T-cell (primary cell): ENCODE measurements at regions not wholly inside any gene's neighbourhood (a gene's known extent, or its start where the extent isn't known, plus 50 kb on each side); places are given as distances from the start of the nearest gene placed in this dataset.

Experiments
- ATAC-seq, 4 experiments: fragments of 200-7000 bp in 3 of 4; fragments of 150-1000 bp in 1 of 4; cut with Tn5 transposase; replicated peaks in 1 of 4; 1 replicate in 3 of 4; 2 replicates in 1 of 4; pipeline ENCODE4 v1.10.0; 2021; ENCODE audit warnings: moderate library complexity in 3 of 4, mild to moderate bottlenecking in 2 of 4, moderate number of reproducible peaks in 1 of 4
- CTCF ChIA-PET, 2 donors: fragments of 300-600 bp; sonication (Branson Sonifier 250); formaldehyde crosslinking; loops; one replicate each; lab custom pipeline; 2022; ENCODE audit warnings: antibody characterized with exemption in 2 of 2; lab: Charles Lee
- POLR2A ChIA-PET, 2 donors: fragments of 300-600 bp; sonication (Branson Sonifier 250); formaldehyde crosslinking; loops; one replicate each; lab custom pipeline; 2022; ENCODE audit warnings: antibody characterized with exemption in 2 of 2; lab: Charles Lee
- DNase-seq, 35 experiments: peaks; one replicate each; pipeline versions ENCODE4 v3.0.0 to v3.0.0-alpha.2; 2013 to 2023
- H3K27ac ChIP-seq: one replicate; pipeline ENCODE4 v1.5.1; 2013; ENCODE audit warnings: low read length
- H3K27me3 ChIP-seq, 2 experiments: replicated peaks in 1 of 2; 1 replicate in 1 of 2; 2 replicates in 1 of 2; pipeline versions ENCODE4 v1.6.1 to v1.7.0; 2013; ENCODE audit warnings: low read length in 1 of 2, mixed read lengths in 1 of 2; ENCODE audit not compliant: control insufficient read depth in 2 of 2, insufficient read depth in 2 of 2; ENCODE audit errors: extremely low read depth in 1 of 2
- H3K36me3 ChIP-seq, 2 donors: 1 replicate in 1 of 2; 2 replicates in 1 of 2; pipeline versions ENCODE4 v1.6.1 to v1.7.0; 2013; ENCODE audit warnings: low read length in 1 of 2; ENCODE audit not compliant: control insufficient read depth in 2 of 2, insufficient read depth in 1 of 2; ENCODE audit errors: extremely low read depth in 1 of 2
- H3K4me1 ChIP-seq, 2 experiments: 1 replicate in 1 of 2; 2 replicates in 1 of 2; pipeline versions ENCODE4 v1.6.1 to v1.7.0; 2013; ENCODE audit warnings: low read length in 2 of 2, mixed read lengths in 1 of 2; ENCODE audit not compliant: insufficient read depth in 2 of 2, control insufficient read depth in 1 of 2; ENCODE audit errors: extremely low read depth in 1 of 2
- H3K4me3 ChIP-seq, 2 donors: 1 replicate in 1 of 2; 2 replicates in 1 of 2; pipeline versions ENCODE4 v1.5.1 to v1.7.0; 2013; ENCODE audit warnings: mild to moderate bottlenecking in 2 of 2, low read length in 1 of 2, moderate library complexity in 1 of 2; ENCODE audit not compliant: control insufficient read depth in 1 of 2; ENCODE audit errors: extremely low read depth in 1 of 2
- H3K9me3 ChIP-seq: 2 replicates; pipeline ENCODE4 v1.7.0; 2013
- H3K27ac Mint-ChIP-seq, 2 donors: one replicate each; pipeline ENCODE4 v1.8.0; 2020 to 2021; ENCODE audit warnings: mild to moderate bottlenecking in 2 of 2, mixed read lengths in 2 of 2
- H3K27me3 Mint-ChIP-seq, 2 donors: one replicate each; pipeline ENCODE4 v1.8.0; 2021 to 2022; ENCODE audit warnings: mixed read lengths in 2 of 2
- H3K36me3 Mint-ChIP-seq: one replicate; pipeline ENCODE4 v1.8.0; 2021; ENCODE audit warnings: mixed read lengths
- H3K4me1 Mint-ChIP-seq, 3 donors: one replicate each; pipeline ENCODE4 v1.8.0; 2020 to 2022; ENCODE audit warnings: mixed read lengths in 3 of 3, mild to moderate bottlenecking in 1 of 3
- H3K4me3 Mint-ChIP-seq, 3 donors: one replicate each; pipeline ENCODE4 v1.8.0; 2020 to 2022; ENCODE audit warnings: mild to moderate bottlenecking in 3 of 3, mixed read lengths in 3 of 3, moderate library complexity in 3 of 3
- H3K9me3 Mint-ChIP-seq, 3 donors: one replicate each; pipeline ENCODE4 v1.8.0; 2020 to 2022; ENCODE audit warnings: mixed read lengths in 3 of 3
- WGBS: methylation state at CpG from one replicate; pipeline ENCODE4 v1.1.5; 2013; ENCODE audit warnings: missing lambda C conversion rate; ENCODE audit not compliant: insufficient coverage; 5-methylcytosine and 5-hydroxymethylcytosine counted together

DNA sequence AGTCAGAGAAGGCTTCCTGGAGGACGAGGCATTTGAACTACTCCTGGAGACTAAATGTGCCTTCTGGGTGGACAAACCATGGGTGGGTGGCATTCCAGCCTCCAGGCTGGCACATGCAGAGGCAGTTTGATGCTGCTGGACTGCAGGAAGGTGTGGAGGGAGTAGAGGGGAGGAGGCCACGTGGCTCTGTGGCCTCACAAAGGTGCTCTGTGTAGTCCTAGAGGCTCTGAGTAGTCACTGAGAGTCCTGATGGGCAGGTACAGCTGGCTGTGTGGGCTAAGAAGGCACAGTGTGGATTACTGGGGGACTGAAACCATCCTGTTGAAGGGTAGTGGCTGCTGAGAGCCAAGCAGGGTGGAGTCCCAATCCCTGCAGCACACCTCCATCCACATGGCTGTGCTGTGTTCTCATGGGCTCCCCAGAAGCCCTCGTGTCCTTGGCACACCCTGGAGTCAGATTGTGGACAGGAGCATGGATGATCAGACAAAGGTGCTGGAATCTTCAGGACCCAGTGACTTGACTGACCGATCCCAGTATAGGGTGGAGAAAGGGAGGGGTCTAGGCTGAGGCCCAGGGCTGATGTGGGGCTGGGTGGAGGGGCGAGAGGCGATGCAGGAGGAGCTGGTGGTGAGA is 87.4 kb upstream of the HS6ST1 start:
- ChIA-PET CTCF (no interaction called here), POLR2A (no interaction called here)
- 65% methylated on average over 5 of the region's 6 CpGs for WGBS
- H3K9me3 ChIP-seq, result no peaks in the 10 kb centered on the region
- Mint-ChIP-seq H3K4me3 (no peak overlapping the region), H3K9me3 (no peaks in the 10 kb centered on the region), H3K27ac (no peak overlapping the region), H3K27me3 (peaks cover 10 to 47% of the 10 kb centered on the region in 2 donors), H3K36me3 (no peaks in the 10 kb centered on the region), H3K4me1 (no peaks in the 10 kb centered on the region)
- peaks cover 0 to 40% of the 10 kb centered on the region in 2 experiments for H3K27me3 ChIP-seq
- H3K36me3 ChIP-seq, result no peaks in the 10 kb centered on the region
- no peak overlapping the region for H3K27ac ChIP-seq
- no peak overlapping the region for H3K4me3 ChIP-seq
- ATAC-seq, result no peak
- no peak for DNase-seq
- H3K4me1 ChIP-seq, result no peaks in the 10 kb centered on the region

DNA sequence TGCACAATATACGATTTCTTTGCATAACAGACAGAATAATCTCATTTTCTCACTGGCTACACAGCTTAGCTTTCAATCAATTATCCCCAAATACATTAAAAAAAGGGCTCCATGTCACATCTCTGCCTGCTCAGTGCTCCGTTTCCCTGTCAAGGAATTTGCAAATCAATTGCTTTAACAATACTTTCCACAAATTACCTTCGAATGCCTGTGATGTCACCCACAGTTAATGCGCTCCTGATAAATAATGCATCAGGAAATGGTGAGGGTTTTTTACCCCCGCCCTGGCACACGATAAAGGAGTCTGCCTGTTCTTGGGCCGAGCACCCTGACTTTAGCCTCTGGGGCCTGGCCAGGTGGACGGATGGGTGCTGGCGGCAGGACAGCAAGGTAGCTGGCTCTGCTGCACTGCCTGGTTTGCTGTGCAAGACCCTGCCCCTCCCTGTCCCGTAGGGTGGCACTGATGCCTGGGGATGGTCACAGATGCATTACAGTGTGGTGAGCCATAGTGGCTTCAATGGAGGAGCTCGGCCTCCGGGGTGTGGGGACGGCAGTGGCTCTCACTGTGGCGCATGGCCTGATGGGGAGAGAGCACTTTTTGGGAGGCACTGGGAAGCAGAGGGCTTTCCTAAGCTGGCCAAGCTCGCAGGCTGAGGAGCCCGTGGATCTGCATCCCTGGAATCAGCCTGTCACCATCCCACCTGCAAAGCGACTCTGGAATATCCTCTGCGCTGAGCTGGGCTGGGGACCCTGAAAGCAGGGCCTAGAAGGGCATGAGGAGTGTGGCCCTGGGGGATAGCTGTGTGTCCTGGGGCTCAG is 88.3 kb upstream of the HS6ST1 start:
- no peak for ATAC-seq
- ChIA-PET CTCF (no interaction called here), POLR2A (no interaction called here)
- no peaks in the 10 kb centered on the region for H3K9me3 ChIP-seq
- Mint-ChIP-seq H3K27ac (no peak overlapping the region), H3K27me3 (peaks cover 10 to 47% of the 10 kb centered on the region in 2 donors), H3K4me1 (no peaks in the 10 kb centered on the region), H3K36me3 (no peaks in the 10 kb centered on the region), H3K4me3 (no peak overlapping the region), H3K9me3 (no peaks in the 10 kb centered on the region)
- H3K36me3 ChIP-seq, result no peaks in the 10 kb centered on the region
- H3K4me1 ChIP-seq, result no peaks in the 10 kb centered on the region
- no peak overlapping the region for H3K4me3 ChIP-seq
- peaks cover 0 to 36% of the 10 kb centered on the region in 2 experiments for H3K27me3 ChIP-seq
- H3K27ac ChIP-seq, result no peak overlapping the region
- DNase-seq, result no peak
- 80% methylated on average over 15 of the region's 18 CpGs for WGBS

DNA sequence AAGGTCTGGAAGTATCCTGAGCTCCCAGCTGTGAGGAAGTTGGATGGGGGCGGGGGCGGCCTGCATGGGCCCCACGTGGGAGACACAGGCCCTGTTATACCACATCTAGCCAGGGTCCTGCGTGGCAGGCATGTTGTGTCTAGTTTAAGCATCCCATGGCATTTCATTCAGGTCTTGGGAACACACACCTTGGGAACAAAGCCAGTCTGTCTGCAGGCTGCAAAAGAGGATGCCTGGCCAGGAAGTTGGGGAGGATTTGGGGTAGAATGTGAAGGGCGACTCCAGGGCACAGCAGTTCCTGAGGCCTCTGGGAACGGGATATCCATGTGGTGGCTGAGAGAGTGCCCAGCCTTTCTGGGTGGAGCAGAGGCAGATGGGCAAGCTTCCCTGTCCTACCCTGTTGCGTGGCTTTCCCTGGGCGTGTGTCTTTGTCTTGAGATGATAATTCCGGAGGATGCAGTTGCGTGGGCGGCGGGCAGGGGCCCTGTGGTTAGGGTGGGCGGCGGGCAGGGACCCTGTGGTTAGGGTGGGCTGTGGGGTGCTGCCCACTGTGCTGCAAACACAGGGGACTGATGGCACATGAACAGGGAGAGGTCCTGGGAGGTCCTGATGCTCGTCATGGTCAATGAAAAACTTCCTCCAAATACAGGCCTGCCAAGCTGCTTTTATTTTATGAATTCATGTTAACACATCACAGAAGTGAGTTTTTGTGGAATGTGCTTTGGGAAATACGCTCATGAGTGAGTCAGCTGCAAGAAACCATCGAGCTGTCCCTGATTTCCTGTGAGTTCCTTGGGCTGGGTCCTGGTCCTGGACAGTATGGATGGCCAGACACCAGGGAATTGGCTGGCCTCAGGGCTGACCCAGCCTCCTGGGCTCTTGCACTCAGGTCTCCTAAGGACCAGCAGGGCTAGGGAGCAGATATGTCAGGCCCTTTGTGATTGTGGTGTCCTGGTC is 90.0 kb upstream of the HS6ST1 start:
- ATAC-seq, result no peak
- no peaks in the 10 kb centered on the region for H3K9me3 Mint-ChIP-seq
- no peak overlapping the region for H3K4me3 Mint-ChIP-seq
- ChIA-PET POLR2A (no interaction called here), CTCF (interaction anchor here in 1 of 2 donors (0.7 kb wide), 1 partner anchor 11 kb away, joined by 5 read pairs; no protein-coding TSS in a partner anchor)
- H3K9me3 ChIP-seq, result no peaks in the 10 kb centered on the region
- no peaks in the 10 kb centered on the region for H3K4me1 Mint-ChIP-seq
- no peaks in the 10 kb centered on the region for H3K36me3 Mint-ChIP-seq
- H3K36me3 ChIP-seq, result no peaks in the 10 kb centered on the region
- H3K27ac ChIP-seq, result no peak overlapping the region
- peaks cover 10 to 38% of the 10 kb centered on the region in 2 donors for H3K27me3 Mint-ChIP-seq
- no peaks in the 10 kb centered on the region for H3K4me1 ChIP-seq
- WGBS, result 50% methylated on average over 10 of the region's 17 CpGs
- no peak overlapping the region for H3K27ac Mint-ChIP-seq
- no peak overlapping the region for H3K4me3 ChIP-seq
- DNase-seq, result no peak
- H3K27me3 ChIP-seq, result peaks cover 0 to 27% of the 10 kb centered on the region in 2 experiments

DNA sequence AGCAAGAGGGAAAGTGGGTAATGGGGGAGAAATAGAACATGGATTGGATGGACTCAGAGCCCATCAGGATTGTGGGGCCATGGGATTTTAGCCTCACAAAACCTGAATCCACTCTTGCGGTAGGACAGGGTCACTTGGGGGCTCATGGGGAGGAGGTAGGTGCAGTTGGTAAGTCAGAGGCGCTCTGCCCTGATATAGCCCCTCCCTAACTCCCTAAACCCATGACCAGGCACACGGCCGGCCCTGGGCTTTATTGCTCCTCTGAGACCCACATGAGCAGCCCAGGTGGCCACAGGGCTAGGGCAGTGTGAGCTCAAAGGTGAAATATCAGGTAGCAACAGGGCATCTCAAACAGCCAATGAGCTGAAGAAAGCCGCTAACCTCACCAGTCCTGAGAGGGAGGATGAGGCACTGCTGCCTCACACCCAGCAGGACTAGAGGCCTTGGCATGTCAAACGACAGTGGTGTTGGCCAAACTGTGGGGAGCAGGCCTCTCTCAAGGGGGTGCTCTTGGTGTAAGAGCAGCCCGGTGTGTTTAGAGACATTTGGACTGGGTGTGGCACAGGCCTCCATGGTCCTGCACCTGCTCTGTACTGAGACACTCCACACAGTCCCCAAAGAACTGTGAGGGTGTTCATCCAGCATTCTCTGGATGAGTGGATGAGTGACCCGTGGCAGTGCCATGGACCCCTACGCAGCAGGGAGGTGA is 90.8 kb upstream of the HS6ST1 start:
- ATAC-seq, result no peak
- H3K4me1 ChIP-seq, result no peaks in the 10 kb centered on the region
- Mint-ChIP-seq H3K36me3 (no peaks in the 10 kb centered on the region), H3K4me3 (no peak overlapping the region), H3K27ac (no peak overlapping the region), H3K4me1 (no peaks in the 10 kb centered on the region), H3K9me3 (no peaks in the 10 kb centered on the region), H3K27me3 (peaks cover 4 to 32% of the 10 kb centered on the region in 2 donors)
- H3K4me3 ChIP-seq, result no peak overlapping the region
- no peak for DNase-seq
- H3K36me3 ChIP-seq, result no peaks in the 10 kb centered on the region
- WGBS, result 67% methylated on average over 3 of the region's 9 CpGs
- no peak overlapping the region for H3K27ac ChIP-seq
- ChIA-PET CTCF (no interaction called here), POLR2A (no interaction called here)
- H3K27me3 ChIP-seq, result peaks cover 0 to 23% of the 10 kb centered on the region in 2 experiments
- H3K9me3 ChIP-seq, result no peaks in the 10 kb centered on the region

DNA sequence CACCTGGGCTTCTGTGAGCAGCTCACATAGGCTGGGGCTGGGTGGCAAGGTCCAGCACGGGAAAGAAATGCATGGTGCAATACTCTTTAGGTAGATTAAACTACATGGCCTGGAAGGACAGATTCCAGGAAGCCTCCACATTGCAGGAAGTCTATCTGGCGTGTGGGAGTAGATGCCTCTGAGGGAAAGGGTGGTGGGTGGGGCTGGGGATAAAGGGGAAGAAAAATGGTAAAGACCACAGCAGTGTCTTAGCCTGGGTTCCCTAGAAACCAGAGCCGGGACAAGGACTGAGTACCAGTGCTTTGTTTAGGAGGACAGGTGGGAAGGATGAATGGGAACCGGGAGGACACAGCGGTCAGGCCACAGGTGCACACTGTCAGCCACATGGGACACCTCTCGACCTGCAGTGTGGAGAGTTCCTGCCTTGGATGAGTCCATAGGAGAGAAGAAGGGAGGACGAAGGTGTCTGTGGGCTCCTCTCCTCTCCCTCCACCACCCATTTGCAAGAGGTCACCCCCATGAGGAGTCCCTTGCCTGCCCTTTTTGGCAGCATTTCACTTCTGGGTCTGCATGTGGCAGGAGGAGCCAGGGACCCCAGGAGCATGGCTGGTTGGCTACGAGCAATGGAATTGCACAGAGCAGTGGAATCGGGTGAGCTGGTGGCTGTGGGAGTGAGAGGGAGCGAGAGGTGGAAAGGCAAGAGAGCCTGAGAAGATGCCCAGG is 91.5 kb upstream of the HS6ST1 start:
- ATAC-seq, result no peak
- Histone ChIP-seq H3K9me3 (no peaks in the 10 kb centered on the region), H3K36me3 (no peaks in the 10 kb centered on the region), H3K4me3 (no peak overlapping the region), H3K4me1 (no peaks in the 10 kb centered on the region), H3K27me3 (peaks cover 0 to 19% of the 10 kb centered on the region in 2 experiments), H3K27ac (no peak overlapping the region)
- Mint-ChIP-seq H3K4me3 (no peak overlapping the region), H3K27me3 (peaks cover 2 to 26% of the 10 kb centered on the region in 2 donors), H3K27ac (no peak overlapping the region), H3K9me3 (no peaks in the 10 kb centered on the region), H3K4me1 (no peaks in the 10 kb centered on the region), H3K36me3 (no peaks in the 10 kb centered on the region)
- POLR2A ChIA-PET, result no interaction called here
- 84% methylated on average over 6 of the region's 10 CpGs for WGBS
- CTCF ChIA-PET, result no interaction called here
- DNase-seq, result no peak
